AG04450 (cell line): ENCODE measurements at regions not wholly inside any gene's neighbourhood (a gene's known extent, or its start where the extent isn't known, plus 50 kb on each side); places are given as distances from the start of the nearest gene placed in this dataset.

Source experiments
- CTCF ChIA-PET: fragments of 300-600, 350-600 bp; formaldehyde crosslinking; extraction: SDS; loops from one replicate; lab custom pipeline; 2022; ENCODE audit warnings: antibody characterized with exemption, inconsistent platforms; lab: Charles Lee
- POLR2A ChIA-PET: fragments of 350-600 bp; formaldehyde crosslinking; extraction: SDS; loops from one replicate; lab custom pipeline; 2021; ENCODE audit warnings: antibody characterized with exemption, inconsistent platforms; lab: Yijun Ruan, JAX
- DNase-seq: peaks from one replicate; pipeline ENCODE4 v3.0.0-alpha.2; 2011; ENCODE audit warnings: low read depth, low spot score
- H3K27ac ChIP-seq: one replicate; pipeline ENCODE4 v1.5.1; 2012; ENCODE audit warnings: low read depth, low read length, control low read depth
- H3K27me3 ChIP-seq: one replicate; pipeline ENCODE4 v1.6.0; 2012; ENCODE audit warnings: low read length; ENCODE audit not compliant: control insufficient read depth, insufficient read depth
- H3K4me3 ChIP-seq: 2 replicates; pipeline ENCODE4 v1.5.1; 2011; ENCODE audit warnings: mild to moderate bottlenecking, low read depth, low read length, control low read depth
- H3K9me3 ChIP-seq: 2 replicates; pipeline ENCODE4 v1.5.1; 2012; ENCODE audit warnings: low read length; ENCODE audit not compliant: control insufficient read depth, insufficient read depth
- TF ChIP-seq, protein P1 (sequence below): IDR thresholded peaks from 2 replicates; pipeline ENCODE4 v1.5.1; 2011; ENCODE audit warnings: low read depth, low read length, control low read depth, inconsistent platforms

DNA sequence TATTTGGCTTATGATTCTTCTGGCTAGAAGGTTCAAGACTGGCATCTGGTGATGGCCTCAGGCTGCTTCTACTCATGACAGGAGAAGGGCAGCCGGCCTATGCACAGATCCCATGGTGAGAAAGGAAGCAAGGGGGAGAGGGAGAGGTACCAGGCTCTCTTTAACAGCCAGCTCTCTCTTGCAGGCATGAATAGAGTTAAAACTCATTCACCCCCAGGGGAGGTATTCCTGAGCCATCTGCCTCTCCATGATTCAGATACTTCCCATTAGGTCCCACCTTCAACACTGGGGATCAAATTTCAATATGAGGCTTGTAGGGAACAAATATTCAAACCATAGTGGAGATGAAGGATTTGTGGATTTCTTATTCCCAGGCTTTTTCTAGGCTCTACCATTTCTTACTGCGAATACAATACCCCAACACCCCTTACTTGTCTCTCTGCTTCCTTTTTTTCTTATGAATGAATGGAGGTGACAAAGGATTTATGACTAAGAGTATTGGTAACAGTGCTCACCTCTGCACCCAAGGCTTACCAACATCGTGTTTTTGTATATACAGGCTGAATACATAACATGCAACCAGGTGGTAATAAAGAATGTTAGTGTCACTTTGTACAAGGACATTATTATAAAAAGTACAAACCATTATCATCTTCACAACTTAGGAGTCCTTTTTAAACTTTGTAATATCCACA is 454.6 kb upstream of the TRIB2 start:
- Histone ChIP-seq H3K27ac (no peak overlapping the region), H3K4me3 (no peak overlapping the region), H3K27me3 (no peaks in the 10 kb centered on the region), H3K9me3 (no peaks in the 10 kb centered on the region)
- POLR2A ChIA-PET, result interaction anchor here (0.6 kb wide), 1 partner anchor 398 kb away, joined by 5 read pairs; no protein-coding TSS in a partner anchor
- TF ChIP-seq, protein P1, sequence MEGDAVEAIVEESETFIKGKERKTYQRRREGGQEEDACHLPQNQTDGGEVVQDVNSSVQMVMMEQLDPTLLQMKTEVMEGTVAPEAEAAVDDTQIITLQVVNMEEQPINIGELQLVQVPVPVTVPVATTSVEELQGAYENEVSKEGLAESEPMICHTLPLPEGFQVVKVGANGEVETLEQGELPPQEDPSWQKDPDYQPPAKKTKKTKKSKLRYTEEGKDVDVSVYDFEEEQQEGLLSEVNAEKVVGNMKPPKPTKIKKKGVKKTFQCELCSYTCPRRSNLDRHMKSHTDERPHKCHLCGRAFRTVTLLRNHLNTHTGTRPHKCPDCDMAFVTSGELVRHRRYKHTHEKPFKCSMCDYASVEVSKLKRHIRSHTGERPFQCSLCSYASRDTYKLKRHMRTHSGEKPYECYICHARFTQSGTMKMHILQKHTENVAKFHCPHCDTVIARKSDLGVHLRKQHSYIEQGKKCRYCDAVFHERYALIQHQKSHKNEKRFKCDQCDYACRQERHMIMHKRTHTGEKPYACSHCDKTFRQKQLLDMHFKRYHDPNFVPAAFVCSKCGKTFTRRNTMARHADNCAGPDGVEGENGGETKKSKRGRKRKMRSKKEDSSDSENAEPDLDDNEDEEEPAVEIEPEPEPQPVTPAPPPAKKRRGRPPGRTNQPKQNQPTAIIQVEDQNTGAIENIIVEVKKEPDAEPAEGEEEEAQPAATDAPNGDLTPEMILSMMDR, result no peak
- DNase-seq, result no peak
- CTCF ChIA-PET, result no interaction called here

DNA sequence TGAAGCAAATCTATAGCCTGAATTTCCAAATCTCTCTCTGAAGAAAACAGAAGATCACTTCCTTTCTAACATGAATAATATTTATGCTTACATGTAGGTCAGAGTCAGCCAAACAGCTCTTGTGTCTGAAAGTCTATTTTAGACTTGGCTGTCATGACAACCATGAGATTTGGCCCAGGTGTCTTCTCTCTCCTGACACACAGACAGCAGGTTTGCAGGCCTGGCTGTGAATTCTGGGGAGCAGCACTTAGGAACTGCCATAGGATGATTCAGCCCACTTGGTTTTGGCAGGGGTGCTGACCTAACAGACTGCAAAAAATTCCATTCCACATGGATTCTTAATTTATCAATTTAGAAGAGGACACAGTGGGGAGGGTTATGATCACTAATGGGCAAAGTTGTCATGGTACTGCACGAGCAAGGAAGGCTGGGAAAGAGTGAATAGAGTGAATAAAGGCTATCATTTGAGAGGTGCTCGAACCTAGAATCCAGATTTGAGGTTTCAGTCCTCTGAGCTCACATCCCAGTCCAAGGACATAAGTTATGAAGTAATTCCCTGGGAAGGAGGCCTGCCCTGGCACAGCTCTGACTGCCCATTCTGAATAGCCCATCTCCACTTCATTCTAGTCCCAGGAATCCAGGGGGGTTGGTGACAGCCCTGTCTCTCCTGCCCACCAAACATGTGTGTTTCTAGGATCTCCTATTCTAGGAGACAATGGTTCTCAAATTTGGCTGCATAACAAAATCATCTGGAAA is 453.9 kb upstream of the TRIB2 start:
- Histone ChIP-seq H3K9me3 (no peaks in the 10 kb centered on the region), H3K4me3 (no peak overlapping the region), H3K27me3 (no peaks in the 10 kb centered on the region), H3K27ac (no peak overlapping the region)
- peak; percentile 57 for DNase-seq
- POLR2A ChIA-PET, result interaction anchor here (0.6 kb wide), 1 partner anchor 399 kb away, joined by 5 read pairs; no protein-coding TSS in a partner anchor
- TF ChIP-seq, protein P1, result no peak
- CTCF ChIA-PET, result no interaction called here

- Histone ChIP-seq H3K9me3 (no peaks in the 10 kb centered on the region), H3K27me3 (no peaks in the 10 kb centered on the region), H3K27ac (no peak overlapping the region), H3K4me3 (no peak overlapping the region)
- no peak for DNase-seq
- TF ChIP-seq, protein P1, result no peak
- ChIA-PET POLR2A (no interaction called here), CTCF (no interaction called here)
These were observed 453.0 kb upstream of the TRIB2 start for GRCh38 chr2:12263730-12264129.

GRCh38 chr2:12264146-12264545 is 452.6 kb upstream of the TRIB2 start:
- Histone ChIP-seq H3K27me3 (no peaks in the 10 kb centered on the region), H3K4me3 (no peak overlapping the region), H3K27ac (no peak overlapping the region), H3K9me3 (no peaks in the 10 kb centered on the region)
- ChIA-PET CTCF (no interaction called here), POLR2A (no interaction called here)
- TF ChIP-seq, protein P1, result no peak
- DNase-seq, result no peak

DNA sequence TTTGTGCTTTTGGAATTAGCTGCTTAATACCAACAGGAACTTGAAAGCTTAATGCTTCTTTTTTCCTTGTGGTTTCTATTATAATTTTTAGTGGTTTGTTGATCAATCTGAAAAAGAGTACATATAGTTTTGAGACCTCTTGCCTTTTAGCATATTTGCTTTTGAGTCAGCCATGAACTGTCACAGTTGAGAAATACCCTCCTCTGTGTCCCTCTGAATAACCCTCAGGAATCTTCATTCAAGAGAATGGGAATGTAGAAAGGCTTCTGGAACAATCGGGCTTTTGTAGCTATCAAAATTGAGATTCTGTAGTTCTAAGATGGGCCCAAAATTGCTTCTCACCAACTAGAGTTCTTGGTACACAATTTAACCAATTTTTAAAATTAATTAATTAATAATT is 451.1 kb upstream of the TRIB2 start:
- POLR2A ChIA-PET, result no interaction called here
- Histone ChIP-seq H3K27ac (no peak overlapping the region), H3K9me3 (no peaks in the 10 kb centered on the region), H3K4me3 (no peak overlapping the region), H3K27me3 (no peaks in the 10 kb centered on the region)
- no peak for DNase-seq
- CTCF ChIA-PET, result no interaction called here
- TF ChIP-seq, protein P1, result no peak
